DOHH2 (cell line): ENCODE measurements at regions not wholly inside any gene's neighbourhood (a gene's known extent, or its start where the extent isn't known, plus 50 kb on each side); places are given as distances from the start of the nearest gene placed in this dataset.
"Not testable (repeated sequence)": the region's sequence is repeated elsewhere in the genome, so short reads cannot be mapped to it uniquely, and the experiment has no call there.

ENCODE experiments used
- H3F3A ChIP-seq: fragments of 200-600 bp; sonication (generic), shearing (Covaris generic); 2 replicates; pipeline ENCODE4 v1.6.0; 2016; ENCODE audit warnings: antibody characterized with exemption, mild to moderate bottlenecking; ENCODE audit not compliant: control insufficient read depth, insufficient read depth
- H3K27ac ChIP-seq: fragments of 200-600 bp; sonication (generic); 2 replicates; pipeline ENCODE4 v1.5.1; 2014; ENCODE audit warnings: low read depth, mild to moderate bottlenecking, low read length, moderate library complexity
- H3K27me3 ChIP-seq: fragments of 200-600 bp; sonication (generic); 2 replicates; pipeline ENCODE4 v1.6.1; 2014; ENCODE audit warnings: mild to moderate bottlenecking, low read length, mixed read lengths; ENCODE audit not compliant: control insufficient read depth
- H3K36me3 ChIP-seq: fragments of 200-600 bp; sonication (generic); 2 replicates; pipeline ENCODE4 v1.6.1; 2014; ENCODE audit warnings: mild to moderate bottlenecking, low read length, moderate library complexity, mixed read lengths; ENCODE audit not compliant: control insufficient read depth
- H3K4me1 ChIP-seq: fragments of 200-600 bp; sonication (generic); 2 replicates; pipeline ENCODE4 v1.6.1; 2014; ENCODE audit warnings: mild to moderate bottlenecking, low read length, mixed read lengths; ENCODE audit not compliant: control insufficient read depth
- H3K4me2 ChIP-seq: fragments of 200-600 bp; sonication (generic); 2 replicates; pipeline ENCODE4 v1.6.0; 2014; ENCODE audit warnings: mild to moderate bottlenecking, low read length, moderate library complexity
- H3K4me3 ChIP-seq: fragments of 200-600 bp; sonication (generic); 2 replicates; pipeline ENCODE4 v1.5.1; 2014; ENCODE audit warnings: mild to moderate bottlenecking, low read length, mixed read lengths
- H3K79me2 ChIP-seq: fragments of 200-600 bp; sonication (generic); 2 replicates; pipeline ENCODE4 v1.6.1; 2014; ENCODE audit warnings: mild to moderate bottlenecking, low read length, mixed read lengths; ENCODE audit not compliant: control insufficient read depth
- H3K9me2 ChIP-seq: fragments of 200-600 bp; sonication (generic); replicated peaks from 2 replicates; pipeline ENCODE4 v1.6.1; 2014; ENCODE audit warnings: mild to moderate bottlenecking, low read length, mixed read lengths; ENCODE audit not compliant: control insufficient read depth
- H3K9me3 ChIP-seq: fragments of 200-600 bp; sonication (generic); 2 replicates; pipeline ENCODE4 v1.6.1; 2014; ENCODE audit warnings: antibody characterized with exemption, low read length, mixed read lengths; ENCODE audit not compliant: control insufficient read depth, insufficient read depth
- H4K20me1 ChIP-seq: fragments of 200-600 bp; sonication (generic); 2 replicates; pipeline ENCODE4 v1.6.0; 2014; ENCODE audit warnings: low read depth, mild to moderate bottlenecking, antibody characterized with exemption, low read length, moderate library complexity; ENCODE audit not compliant: control insufficient read depth, insufficient read depth
- EZH2phosphoT487 ChIP-seq: fragments of 200-600 bp; sonication (generic); IDR thresholded peaks from 2 replicates; pipeline ENCODE4 v1.6.1; 2017; ENCODE audit warnings: borderline replicate concordance, mild to moderate bottlenecking, antibody characterized with exemption, low read length, moderate library complexity, mixed read lengths
- TF ChIP-seq, protein P1 (sequence below): fragments of 200-600 bp; sonication (generic); IDR thresholded peaks from one replicate; pipeline ENCODE4 v1.5.1; 2014; ENCODE audit warnings: antibody characterized with exemption, mild to moderate bottlenecking, low read depth, low read length; ENCODE audit not compliant: poor library complexity, severe bottlenecking

DNA sequence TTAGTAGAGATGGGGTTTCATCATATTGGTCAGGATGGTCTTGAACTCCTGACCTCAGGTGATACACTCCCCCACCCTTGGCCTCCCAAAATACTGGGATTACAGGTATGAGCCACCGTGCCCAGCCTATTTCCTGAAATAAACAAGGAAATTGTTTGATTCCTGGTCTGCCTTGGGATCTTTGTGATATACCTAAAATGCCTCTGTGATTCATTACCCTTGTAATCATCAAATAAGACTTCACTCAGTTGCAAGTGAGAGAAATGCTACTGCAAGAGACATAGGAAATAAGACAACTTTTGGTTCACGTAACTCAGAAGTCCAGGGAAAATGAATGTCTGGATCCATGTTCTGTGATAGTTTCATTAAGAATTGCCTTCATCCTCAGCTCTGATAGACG is 173.2 kb upstream of the MARCKS start:
- peak overlapping the region; percentile 64 for H3K4me2 ChIP-seq
- no peaks in the 10 kb centered on the region for H3K36me3 ChIP-seq
- no peak overlapping the region; the same call in 1 of the 2 replicates for H3K4me3 ChIP-seq
- TF ChIP-seq, protein P1, sequence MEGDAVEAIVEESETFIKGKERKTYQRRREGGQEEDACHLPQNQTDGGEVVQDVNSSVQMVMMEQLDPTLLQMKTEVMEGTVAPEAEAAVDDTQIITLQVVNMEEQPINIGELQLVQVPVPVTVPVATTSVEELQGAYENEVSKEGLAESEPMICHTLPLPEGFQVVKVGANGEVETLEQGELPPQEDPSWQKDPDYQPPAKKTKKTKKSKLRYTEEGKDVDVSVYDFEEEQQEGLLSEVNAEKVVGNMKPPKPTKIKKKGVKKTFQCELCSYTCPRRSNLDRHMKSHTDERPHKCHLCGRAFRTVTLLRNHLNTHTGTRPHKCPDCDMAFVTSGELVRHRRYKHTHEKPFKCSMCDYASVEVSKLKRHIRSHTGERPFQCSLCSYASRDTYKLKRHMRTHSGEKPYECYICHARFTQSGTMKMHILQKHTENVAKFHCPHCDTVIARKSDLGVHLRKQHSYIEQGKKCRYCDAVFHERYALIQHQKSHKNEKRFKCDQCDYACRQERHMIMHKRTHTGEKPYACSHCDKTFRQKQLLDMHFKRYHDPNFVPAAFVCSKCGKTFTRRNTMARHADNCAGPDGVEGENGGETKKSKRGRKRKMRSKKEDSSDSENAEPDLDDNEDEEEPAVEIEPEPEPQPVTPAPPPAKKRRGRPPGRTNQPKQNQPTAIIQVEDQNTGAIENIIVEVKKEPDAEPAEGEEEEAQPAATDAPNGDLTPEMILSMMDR = no peak
- no peak for TF ChIP-seq EZH2phosphoT487
- H3K27ac ChIP-seq = no peak overlapping the region
- H3F3A ChIP-seq = no peaks in the 10 kb centered on the region
- no peaks in the 10 kb centered on the region for H3K9me3 ChIP-seq
- no peaks in the 10 kb centered on the region for H3K79me2 ChIP-seq
- no peaks in the 10 kb centered on the region for H4K20me1 ChIP-seq
- H3K27me3 ChIP-seq = no peaks in the 10 kb centered on the region
- H3K4me1 ChIP-seq = peaks cover 45% of the 10 kb centered on the region
- no peaks in the 10 kb centered on the region for H3K9me2 ChIP-seq

DNA sequence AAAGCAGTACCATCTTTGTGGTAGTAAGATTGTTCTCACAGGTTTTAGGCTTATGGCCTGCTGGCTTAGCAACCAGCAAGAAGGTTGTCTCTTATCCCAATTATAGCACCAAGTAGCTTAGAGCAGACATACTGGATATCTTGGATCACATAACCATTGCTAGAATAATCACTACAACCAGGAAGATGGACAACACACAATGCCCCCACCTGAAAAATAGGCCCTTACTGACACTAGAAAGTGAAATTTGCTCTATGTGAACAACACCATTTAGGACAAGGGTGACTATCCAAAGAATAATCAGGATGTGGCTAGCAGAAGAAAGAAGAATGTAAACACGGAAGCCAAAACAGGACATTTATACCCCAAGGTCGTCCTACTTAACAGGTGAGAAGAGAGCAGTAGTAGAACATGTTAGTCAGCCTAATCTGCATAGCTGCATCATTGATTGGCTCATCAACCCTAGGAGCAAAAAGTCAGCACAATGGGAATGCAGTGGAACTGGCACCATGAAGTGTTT is 172.7 kb upstream of the MARCKS start:
- H3K4me2 ChIP-seq = peak overlapping the region; percentile 64

DNA sequence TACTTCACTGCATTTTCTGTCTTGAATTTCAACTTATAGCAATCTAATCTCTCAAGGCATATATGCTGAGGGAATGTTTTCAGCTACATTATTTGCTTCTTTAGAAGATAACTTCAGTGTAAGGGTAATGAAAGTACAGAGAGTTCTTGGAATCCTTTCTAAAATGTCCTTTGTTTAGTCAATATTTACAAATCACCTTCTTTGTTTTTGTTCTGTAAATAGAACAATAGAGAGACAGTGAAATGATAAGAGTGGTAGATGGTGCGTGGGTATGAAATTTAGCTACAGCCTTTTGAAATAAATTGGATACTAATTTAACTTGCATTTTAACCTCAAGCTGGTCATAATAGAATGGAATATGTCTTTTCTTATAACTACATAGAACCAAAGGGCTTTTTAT is 171.1 kb upstream of the MARCKS start:
- H3K4me3 ChIP-seq = no peak overlapping the region
- no peaks in the 10 kb centered on the region for H3K27me3 ChIP-seq
- peaks cover 40% of the 10 kb centered on the region for H3K4me1 ChIP-seq
- no peaks in the 10 kb centered on the region for H3F3A ChIP-seq
- H3K27ac ChIP-seq = no peak overlapping the region
- no peak for TF ChIP-seq EZH2phosphoT487
- TF ChIP-seq, protein P1 = no peak
- H3K9me2 ChIP-seq = no peaks in the 10 kb centered on the region
- no peaks in the 10 kb centered on the region for H3K36me3 ChIP-seq
- no peaks in the 10 kb centered on the region for H3K79me2 ChIP-seq
- H3K9me3 ChIP-seq = no peaks in the 10 kb centered on the region
- H4K20me1 ChIP-seq = no peaks in the 10 kb centered on the region
- H3K4me2 ChIP-seq = no peak overlapping the region

More for the DNA sequence above, 172.7 kb upstream of the MARCKS start:
- no peak overlapping the region for H3K27ac ChIP-seq
- no peaks in the 10 kb centered on the region for H3K27me3 ChIP-seq
- H3K4me3 ChIP-seq = peak overlapping the region; percentile 44
- peaks cover 45% of the 10 kb centered on the region for H3K4me1 ChIP-seq
- no peaks in the 10 kb centered on the region for H4K20me1 ChIP-seq
- H3F3A ChIP-seq = no peaks in the 10 kb centered on the region
- H3K9me3 ChIP-seq = no peaks in the 10 kb centered on the region
- H3K36me3 ChIP-seq = no peaks in the 10 kb centered on the region
- H3K79me2 ChIP-seq = no peaks in the 10 kb centered on the region
- TF ChIP-seq, protein P1 = no peak
- no peak for TF ChIP-seq EZH2phosphoT487
- H3K9me2 ChIP-seq = no peaks in the 10 kb centered on the region

DNA sequence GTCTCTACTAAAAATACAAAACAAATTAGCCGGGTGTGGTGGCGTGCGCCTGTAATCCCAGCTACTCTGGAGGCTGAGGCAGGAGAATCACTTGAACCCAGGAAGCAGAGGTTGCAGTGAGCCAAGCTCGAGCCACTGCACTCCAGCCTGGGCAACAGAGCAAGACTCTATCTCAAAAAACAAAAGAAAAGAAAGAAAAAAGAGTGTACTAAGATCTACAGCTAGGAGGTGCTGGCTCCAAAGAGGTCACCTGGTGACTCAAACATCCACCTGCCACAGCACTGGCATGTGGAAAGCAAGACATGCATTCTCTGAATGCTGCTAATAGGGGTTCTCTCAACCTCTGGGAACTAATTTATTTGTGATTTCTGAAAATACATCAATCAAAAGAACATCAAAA is 167.5 kb upstream of the MARCKS start:
- H3K27me3 ChIP-seq, H3F3A ChIP-seq, H4K20me1 ChIP-seq, H3K4me1 ChIP-seq, H3K36me3 ChIP-seq, H3K9me3 ChIP-seq, H3K79me2 ChIP-seq, H3K27ac ChIP-seq, H3K9me2 ChIP-seq, H3K4me2 ChIP-seq, H3K4me3 ChIP-seq: not testable (repeated sequence)
